HG02852 (cell line): ENCODE measurements at regions not wholly inside any gene's neighbourhood (a gene's known extent, or its start where the extent isn't known, plus 50 kb on each side); places are given as distances from the start of the nearest gene placed in this dataset.
"Not testable (repeated sequence)": the region's sequence is repeated elsewhere in the genome, so short reads cannot be mapped to it uniquely, and the experiment has no call there.

ENCODE experiments used
- ATAC-seq: cut with Tn5 transposase; IDR thresholded peaks from one replicate; pipeline ENCODE4 v1.9.1; 2021; ENCODE audit warnings: mild to moderate bottlenecking, moderate library complexity; ENCODE audit not compliant: unreplicated experiment

- no peak for ATAC-seq
Observed at GRCh38 chr7:51592842-51593599, 276.4 kb upstream of the COBL start.

GRCh38 chr7:51591223-51591622 is 274.6 kb upstream of the COBL start:
- ATAC-seq, result no peak

- ATAC-seq, result no peak
Observed at GRCh38 chr7:51590746-51591145, 274.1 kb upstream of the COBL start.

- no peak for ATAC-seq
Observed at GRCh38 chr7:51589111-51589510, 272.5 kb upstream of the COBL start.

- ATAC-seq, result no peak
Observed at GRCh38 chr7:51587604-51588003, 271.0 kb upstream of the COBL start.

GRCh38 chr7:51577390-51577789 is 260.8 kb upstream of the COBL start:
- ATAC-seq, result no peak

GRCh38 chr7:51569581-51569980 is 253.0 kb upstream of the COBL start:
- no peak for ATAC-seq

- ATAC-seq, result no peak
Observed at GRCh38 chr7:51569176-51569575, 252.6 kb upstream of the COBL start.

- ATAC-seq, result no peak
Observed at GRCh38 chr7:51551070-51551469, 234.5 kb upstream of the COBL start.

- no peak for ATAC-seq
Observed at GRCh38 chr7:51545131-51545530, 228.5 kb upstream of the COBL start.

GRCh38 chr7:51543801-51544553 is 227.4 kb upstream of the COBL start:
- no peak for ATAC-seq

GRCh38 chr7:51540906-51541305 is 224.3 kb upstream of the COBL start:
- not testable (repeated sequence) for ATAC-seq

GRCh38 chr7:51539840-51540239 is 223.2 kb upstream of the COBL start:
- no peak for ATAC-seq

GRCh38 chr7:51528172-51528571 is 211.6 kb upstream of the COBL start:
- no peak for ATAC-seq

GRCh38 chr7:51521694-51522312 is 205.2 kb upstream of the COBL start:
- ATAC-seq, result no peak

GRCh38 chr7:51521054-51521453 is 204.4 kb upstream of the COBL start:
- ATAC-seq, result no peak

- no peak for ATAC-seq
Observed at GRCh38 chr7:51518646-51519045, 202.0 kb upstream of the COBL start.

- ATAC-seq, result no peak
Observed at GRCh38 chr7:51517187-51517586, 200.6 kb upstream of the COBL start.

- no peak for ATAC-seq
Observed at GRCh38 chr7:51501620-51502019, 185.0 kb upstream of the COBL start.

- ATAC-seq, result no peak
Observed at GRCh38 chr7:51482976-51483375, 166.4 kb upstream of the COBL start.

- ATAC-seq, result no peak
Observed at GRCh38 chr7:51481421-51481820, 164.8 kb upstream of the COBL start.

GRCh38 chr7:51477819-51478218 is 161.2 kb upstream of the COBL start:
- ATAC-seq, result no peak
